Ishikawa (cell line): ENCODE measurements at regions not wholly inside any gene's neighbourhood (a gene's known extent, or its start where the extent isn't known, plus 50 kb on each side); places are given as distances from the start of the nearest gene placed in this dataset.

Source experiments
- CEBPB ChIP-seq: IDR thresholded peaks from 2 replicates; pipeline ENCODE4 v1.6.1; 2012
- CREB1 ChIP-seq: IDR thresholded peaks from 2 replicates; pipeline ENCODE4 v1.6.1; 2012; ENCODE audit warnings: low read depth
- EGR1 ChIP-seq: IDR thresholded peaks from 2 replicates; pipeline ENCODE4 v1.6.1; 2012
- EP300 ChIP-seq: IDR thresholded peaks from 2 replicates; pipeline ENCODE4 v1.6.1; 2012; ENCODE audit warnings: borderline replicate concordance
- FOXM1 ChIP-seq: IDR thresholded peaks from 2 replicates; pipeline ENCODE4 v1.6.1; 2012; ENCODE audit warnings: low read depth, borderline replicate concordance
- RAD21 ChIP-seq: IDR thresholded peaks from 2 replicates; pipeline ENCODE4 v1.6.1; 2012; ENCODE audit warnings: low read depth
- TAF1 ChIP-seq: IDR thresholded peaks from 2 replicates; pipeline ENCODE4 v1.6.1; 2012; ENCODE audit warnings: low read depth, mild to moderate bottlenecking
- TEAD4 ChIP-seq: IDR thresholded peaks from 2 replicates; pipeline ENCODE4 v1.6.1; 2012
- USF1 ChIP-seq: IDR thresholded peaks from 2 replicates; pipeline ENCODE4 v1.6.1; 2012
- YY1 ChIP-seq: IDR thresholded peaks from 2 replicates; pipeline ENCODE4 v1.6.1; 2012; ENCODE audit warnings: low read depth
- ZBTB7A ChIP-seq: IDR thresholded peaks from 2 replicates; pipeline ENCODE4 v1.6.1; 2012; ENCODE audit warnings: low read depth
- TF ChIP-seq, protein P1 (sequence below): IDR thresholded peaks from 2 replicates; pipeline ENCODE4 v1.6.1; 2012
- TF ChIP-seq, protein P2 (sequence below): IDR thresholded peaks from 2 replicates; pipeline ENCODE4 v1.6.1; 2012; ENCODE audit warnings: low read depth, mild to moderate bottlenecking

- no peak for TF ChIP-seq EP300
- TF ChIP-seq FOXM1 = no peak
- TF ChIP-seq, protein P1, sequence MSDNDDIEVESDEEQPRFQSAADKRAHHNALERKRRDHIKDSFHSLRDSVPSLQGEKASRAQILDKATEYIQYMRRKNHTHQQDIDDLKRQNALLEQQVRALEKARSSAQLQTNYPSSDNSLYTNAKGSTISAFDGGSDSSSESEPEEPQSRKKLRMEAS = no peak
- TF ChIP-seq CEBPB = no peak
- TF ChIP-seq, protein P2, sequence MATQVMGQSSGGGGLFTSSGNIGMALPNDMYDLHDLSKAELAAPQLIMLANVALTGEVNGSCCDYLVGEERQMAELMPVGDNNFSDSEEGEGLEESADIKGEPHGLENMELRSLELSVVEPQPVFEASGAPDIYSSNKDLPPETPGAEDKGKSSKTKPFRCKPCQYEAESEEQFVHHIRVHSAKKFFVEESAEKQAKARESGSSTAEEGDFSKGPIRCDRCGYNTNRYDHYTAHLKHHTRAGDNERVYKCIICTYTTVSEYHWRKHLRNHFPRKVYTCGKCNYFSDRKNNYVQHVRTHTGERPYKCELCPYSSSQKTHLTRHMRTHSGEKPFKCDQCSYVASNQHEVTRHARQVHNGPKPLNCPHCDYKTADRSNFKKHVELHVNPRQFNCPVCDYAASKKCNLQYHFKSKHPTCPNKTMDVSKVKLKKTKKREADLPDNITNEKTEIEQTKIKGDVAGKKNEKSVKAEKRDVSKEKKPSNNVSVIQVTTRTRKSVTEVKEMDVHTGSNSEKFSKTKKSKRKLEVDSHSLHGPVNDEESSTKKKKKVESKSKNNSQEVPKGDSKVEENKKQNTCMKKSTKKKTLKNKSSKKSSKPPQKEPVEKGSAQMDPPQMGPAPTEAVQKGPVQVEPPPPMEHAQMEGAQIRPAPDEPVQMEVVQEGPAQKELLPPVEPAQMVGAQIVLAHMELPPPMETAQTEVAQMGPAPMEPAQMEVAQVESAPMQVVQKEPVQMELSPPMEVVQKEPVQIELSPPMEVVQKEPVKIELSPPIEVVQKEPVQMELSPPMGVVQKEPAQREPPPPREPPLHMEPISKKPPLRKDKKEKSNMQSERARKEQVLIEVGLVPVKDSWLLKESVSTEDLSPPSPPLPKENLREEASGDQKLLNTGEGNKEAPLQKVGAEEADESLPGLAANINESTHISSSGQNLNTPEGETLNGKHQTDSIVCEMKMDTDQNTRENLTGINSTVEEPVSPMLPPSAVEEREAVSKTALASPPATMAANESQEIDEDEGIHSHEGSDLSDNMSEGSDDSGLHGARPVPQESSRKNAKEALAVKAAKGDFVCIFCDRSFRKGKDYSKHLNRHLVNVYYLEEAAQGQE = no peak
- TF ChIP-seq USF1 = no peak
- TF ChIP-seq TAF1 = no peak
- no peak for TF ChIP-seq TEAD4
- TF ChIP-seq RAD21 = no peak
- no peak for TF ChIP-seq CREB1
- TF ChIP-seq ZBTB7A = no peak
- no peak for TF ChIP-seq EGR1
- TF ChIP-seq YY1 = no peak
Observed at GRCh38 chr14:38387821-38388220, 131.9 kb upstream of the CLEC14A start.
